Chondrocyte (in vitro differentiated cells): ENCODE measurements at regions not wholly inside any gene's neighbourhood (a gene's known extent, or its start where the extent isn't known, plus 50 kb on each side); places are given as distances from the start of the nearest gene placed in this dataset.

Source experiments
- DNase-seq: peaks from one replicate; pipeline ENCODE4 v3.0.0; 2021; ENCODE audit warnings: mixed read lengths, low spot score
- H3K27ac Mint-ChIP-seq: one replicate; pipeline ENCODE4 v1.8.0; 2021; ENCODE audit warnings: mild to moderate bottlenecking, moderate library complexity, mixed read lengths; ENCODE audit not compliant: unreplicated experiment
- H3K27me3 Mint-ChIP-seq: 2 replicates; pipeline ENCODE4 v1.8.0; 2021; ENCODE audit warnings: low read depth, mixed read lengths
- H3K36me3 Mint-ChIP-seq: 2 replicates; pipeline ENCODE4 v1.8.0; 2021; ENCODE audit warnings: low read depth, mixed read lengths
- H3K4me1 Mint-ChIP-seq: 2 replicates; pipeline ENCODE4 v1.8.0; 2021; ENCODE audit warnings: low read depth, mild to moderate bottlenecking, mixed read lengths
- H3K4me3 Mint-ChIP-seq: one replicate; pipeline ENCODE4 v1.8.0; 2021; ENCODE audit warnings: mild to moderate bottlenecking, moderate library complexity, mixed read lengths; ENCODE audit not compliant: unreplicated experiment
- H3K9me3 Mint-ChIP-seq: 2 replicates; pipeline ENCODE4 v1.8.0; 2021; ENCODE audit warnings: low read depth, mixed read lengths
- CTCF ChIP-seq: fragments of 200-600 bp; sonication (generic); IDR thresholded peaks from 2 replicates; pipeline ENCODE4 v1.5.0; 2021; ENCODE audit warnings: antibody characterized with exemption, mild to moderate bottlenecking, moderate library complexity

- no peak for TF ChIP-seq CTCF
- Mint-ChIP-seq H3K4me3 (no peak overlapping the region), H3K36me3 (no peaks in the 10 kb centered on the region), H3K27ac (no peak overlapping the region), H3K9me3 (peaks cover 37% of the 10 kb centered on the region), H3K27me3 (peaks cover 14% of the 10 kb centered on the region), H3K4me1 (no peaks in the 10 kb centered on the region)
- DNase-seq: no peak
These were observed 177.7 kb downstream of the KIF20B start for GRCh38 chr10:89879121-89879520.

- no peaks in the 10 kb centered on the region for H3K36me3 Mint-ChIP-seq
- peaks cover 3% of the 10 kb centered on the region for H3K9me3 Mint-ChIP-seq
- no peak overlapping the region for H3K27ac Mint-ChIP-seq
- H3K4me3 Mint-ChIP-seq: no peak overlapping the region
- no peak for DNase-seq
- no peak for TF ChIP-seq CTCF
- peaks cover 37% of the 10 kb centered on the region for H3K27me3 Mint-ChIP-seq
- no peaks in the 10 kb centered on the region for H3K4me1 Mint-ChIP-seq
These were observed 186.0 kb downstream of the KIF20B start for GRCh38 chr10:89887406-89887805.

DNA sequence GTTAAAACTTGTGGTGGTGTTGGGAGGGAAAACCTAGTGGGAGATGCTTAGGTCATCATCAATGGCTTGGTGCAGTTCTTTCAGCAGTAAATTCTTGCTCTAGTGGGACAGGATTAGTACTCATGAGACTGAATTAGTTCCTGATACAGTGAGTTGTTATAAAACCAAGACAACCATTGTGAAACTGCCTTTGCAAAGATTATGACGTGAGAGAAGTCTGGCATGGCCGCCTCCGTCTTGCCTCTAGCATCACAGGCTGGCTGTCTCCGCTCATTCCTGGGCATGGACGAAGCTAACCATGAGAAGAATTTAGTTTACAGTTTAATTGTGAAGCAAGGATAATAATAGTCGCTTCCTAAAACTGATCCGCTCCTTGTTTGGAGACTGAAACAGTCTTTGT, 186.4 kb downstream of the KIF20B start:
- Mint-ChIP-seq H3K27me3 (peaks cover 38% of the 10 kb centered on the region), H3K9me3 (no peaks in the 10 kb centered on the region), H3K4me3 (no peak overlapping the region), H3K36me3 (no peaks in the 10 kb centered on the region), H3K27ac (no peak overlapping the region), H3K4me1 (no peaks in the 10 kb centered on the region)
- DNase-seq: no peak
- no peak for TF ChIP-seq CTCF

DNA sequence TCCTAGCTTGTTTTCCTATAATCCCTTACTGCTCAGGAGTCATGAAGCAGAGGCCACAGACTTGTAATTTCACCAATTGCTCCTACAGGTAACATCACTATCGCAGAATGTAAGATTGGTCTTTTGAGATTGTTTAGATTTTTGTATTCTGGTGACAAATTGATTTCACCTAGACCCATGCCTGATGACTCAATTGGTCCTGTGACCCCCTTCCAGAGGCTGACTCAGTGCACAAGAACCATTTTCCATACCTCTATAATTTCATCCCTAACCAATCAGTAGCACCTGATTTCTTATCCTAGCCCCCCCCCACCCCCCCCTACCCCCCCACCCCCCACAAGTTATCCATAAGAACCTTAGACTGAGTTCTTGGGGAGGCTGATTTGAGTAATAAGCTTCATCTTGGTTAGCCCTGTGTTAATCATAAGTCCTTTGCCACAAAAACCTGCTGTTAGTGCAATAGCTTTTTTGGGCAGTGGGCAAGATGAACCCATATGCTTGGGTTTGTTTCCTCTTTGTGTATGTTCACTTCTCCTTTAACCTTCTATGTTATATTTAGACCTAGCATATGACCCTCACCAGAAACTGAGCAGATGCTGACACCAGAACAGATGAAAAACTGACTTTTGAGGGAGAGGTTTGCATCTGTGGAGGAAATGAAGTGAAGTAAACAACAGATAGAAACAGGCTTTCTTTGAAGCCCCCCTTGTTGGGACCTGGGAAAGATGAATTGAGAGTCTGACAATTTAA, 187.1 kb downstream of the KIF20B start:
- TF ChIP-seq CTCF: no peak
- Mint-ChIP-seq H3K27ac (no peak overlapping the region), H3K27me3 (peaks cover 33% of the 10 kb centered on the region), H3K4me1 (no peaks in the 10 kb centered on the region), H3K36me3 (no peaks in the 10 kb centered on the region), H3K9me3 (no peaks in the 10 kb centered on the region), H3K4me3 (no peak overlapping the region)
- DNase-seq: no peak

- no peaks in the 10 kb centered on the region for H3K4me1 Mint-ChIP-seq
- peaks cover 32% of the 10 kb centered on the region for H3K27me3 Mint-ChIP-seq
- no peaks in the 10 kb centered on the region for H3K36me3 Mint-ChIP-seq
- DNase-seq: no peak
- no peak overlapping the region for H3K27ac Mint-ChIP-seq
- H3K4me3 Mint-ChIP-seq: no peak overlapping the region
- H3K9me3 Mint-ChIP-seq: no peaks in the 10 kb centered on the region
- TF ChIP-seq CTCF: no peak
These were observed 188.2 kb downstream of the KIF20B start for GRCh38 chr10:89889606-89890005.
